KBM-7 (cell line): ENCODE measurements at regions not wholly inside any gene's neighbourhood (a gene's known extent, or its start where the extent isn't known, plus 50 kb on each side); places are given as distances from the start of the nearest gene placed in this dataset.

Experiments used
- DNase-seq: peaks from one replicate; pipeline ENCODE4 v3.0.0-alpha.2; 2015
- in situ Hi-C: fragments of 300-500 bp; cut with MboI; formaldehyde crosslinking; loops from 2 replicates; pipeline ENCODE4 v1.14.3; 2020; ENCODE audit warnings: low sequenced_read_pairs, low pct_unique_long_range_greater_than_20kb, mixed read lengths

DNA sequence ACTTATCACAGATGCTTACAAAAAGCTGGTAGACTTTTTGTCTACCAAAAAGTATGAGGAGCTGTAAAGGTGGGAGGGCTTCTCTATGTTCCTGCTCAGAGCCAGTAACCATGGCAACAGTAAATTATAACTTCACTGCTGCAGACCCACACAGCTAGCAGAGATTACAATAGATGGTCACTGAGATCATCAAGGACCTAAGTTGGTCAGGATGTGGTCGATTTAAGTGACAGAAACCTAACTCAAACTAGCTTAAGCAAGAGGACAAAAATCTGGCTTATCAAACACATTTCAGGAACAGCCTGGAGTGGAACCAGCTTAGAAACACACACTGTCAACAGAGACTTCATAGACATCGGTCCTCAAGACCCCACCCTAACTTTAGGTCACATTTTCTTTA lies 113.4 kb upstream of the ATP1A1 start:
- in situ Hi-C loops = no loop called here
- DNase-seq = no peak

DNA sequence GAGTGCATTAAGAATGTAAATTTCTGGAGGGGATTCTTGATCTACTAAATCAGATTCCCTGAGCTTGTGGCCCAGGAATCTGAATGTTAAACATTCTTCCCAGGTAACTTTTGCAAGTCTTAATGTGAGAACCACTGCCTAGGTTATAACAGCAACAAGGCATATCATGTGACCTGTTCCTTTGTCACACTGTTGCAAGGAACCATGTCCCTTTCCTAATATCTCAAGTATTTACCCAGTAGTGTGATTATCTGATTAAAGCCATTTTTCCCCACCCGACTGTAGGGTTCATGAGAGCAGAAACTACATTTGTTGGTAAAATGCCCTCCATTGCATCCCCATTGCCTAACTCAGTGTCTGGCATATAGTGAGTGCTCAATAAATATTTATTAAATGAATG lies 112.9 kb upstream of the ATP1A1 start:
- in situ Hi-C loops = no loop called here
- no peak for DNase-seq

DNA sequence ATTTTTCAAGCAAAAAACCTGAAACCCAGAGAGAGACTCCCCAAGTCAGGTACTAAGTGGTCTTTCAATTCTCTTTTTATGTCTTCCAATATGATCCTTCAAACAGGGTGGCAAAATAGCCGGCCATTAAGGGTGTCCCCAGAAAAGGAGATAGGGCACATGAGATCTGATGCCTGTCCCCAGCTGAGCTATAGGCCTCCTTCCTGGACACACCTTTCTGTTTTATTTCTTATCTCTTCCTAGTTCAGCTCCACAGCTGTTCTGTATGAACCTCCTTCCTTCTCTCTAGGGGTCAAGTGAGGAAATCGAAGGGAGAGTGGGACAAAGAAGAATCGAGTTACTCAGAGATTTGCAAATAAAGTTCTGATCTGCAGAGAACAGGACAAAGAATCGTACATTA lies 112.4 kb upstream of the ATP1A1 start:
- DNase-seq = no peak
- in situ Hi-C loops = no loop called here

DNA sequence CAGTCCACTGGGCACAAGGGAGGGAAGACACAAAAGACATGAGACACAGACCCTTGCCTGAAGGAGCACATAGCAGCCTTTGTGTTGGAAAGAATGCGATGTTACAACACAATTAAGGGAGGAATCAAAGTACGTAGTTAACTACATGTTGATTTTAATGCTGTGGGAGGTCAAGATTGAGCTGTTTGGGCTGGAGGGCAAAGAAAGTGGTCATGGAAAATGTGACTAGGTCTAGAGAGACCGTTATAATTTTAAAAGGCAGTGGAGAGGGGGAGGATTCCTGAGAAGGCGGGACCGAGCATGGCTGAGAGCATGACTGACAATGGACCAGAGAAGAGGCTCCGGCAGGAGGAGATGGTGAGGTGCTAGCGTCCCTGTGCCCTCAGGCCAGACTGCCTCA lies 111.8 kb upstream of the ATP1A1 start:
- in situ Hi-C loops = no loop called here
- no peak for DNase-seq

DNA sequence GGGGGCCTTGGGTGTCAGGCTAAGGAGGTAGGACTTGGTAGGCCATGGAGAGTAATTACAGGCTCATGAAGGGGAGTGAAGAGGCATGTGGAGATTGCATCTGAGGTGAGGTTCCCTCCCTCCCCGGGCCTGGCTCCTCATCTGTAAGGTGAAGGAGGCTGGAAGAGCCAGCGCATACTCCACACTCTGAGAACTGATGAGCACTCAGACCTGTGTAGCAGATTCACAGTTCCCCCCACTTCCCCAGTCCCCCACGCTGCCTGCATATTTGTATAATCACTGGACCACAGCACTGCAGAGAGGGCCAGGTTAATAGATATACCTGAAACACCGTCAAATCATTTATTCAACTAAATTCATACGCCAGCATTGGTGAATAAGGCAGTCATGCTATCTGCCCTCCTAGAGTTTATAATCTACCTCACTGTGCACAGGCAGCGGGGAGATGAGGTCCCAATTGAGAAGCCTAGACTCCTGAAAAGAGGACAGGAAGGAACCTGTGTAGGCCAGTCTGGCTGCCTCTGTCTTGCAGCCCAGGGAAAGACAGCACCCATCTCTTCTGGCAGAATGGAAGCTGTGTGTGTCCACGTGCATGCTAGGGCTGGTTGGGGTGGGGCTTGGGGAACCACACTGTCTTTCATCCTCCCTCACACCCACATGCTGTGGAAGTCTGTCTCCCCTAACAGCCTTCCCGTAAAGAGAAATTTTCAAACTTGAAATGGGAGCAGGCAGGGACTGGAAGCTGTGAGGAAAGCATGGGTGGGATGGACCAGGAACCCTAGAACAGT lies 110.6 kb upstream of the ATP1A1 start:
- DNase-seq = no peak
- in situ Hi-C loops = no loop called here

DNA sequence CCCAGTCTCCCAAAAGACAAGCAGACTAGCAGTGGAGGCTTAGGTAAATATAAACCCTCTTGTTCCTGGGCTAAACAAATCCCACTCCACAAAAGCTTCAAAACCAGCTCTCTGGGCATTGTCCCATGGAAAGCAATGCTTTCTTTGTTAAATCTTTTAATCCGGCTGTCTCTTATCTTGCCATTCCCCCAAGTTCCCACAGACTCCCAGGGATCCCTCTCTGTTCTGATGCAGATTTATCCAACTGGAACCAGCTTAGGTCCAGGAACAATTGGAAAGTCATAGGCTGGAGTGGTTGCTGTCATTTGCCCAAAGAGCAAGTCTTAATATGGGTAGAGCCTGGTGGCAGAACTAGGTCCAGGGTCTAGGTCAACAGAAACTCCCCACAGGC lies 110.1 kb upstream of the ATP1A1 start:
- in situ Hi-C loops = no loop called here
- DNase-seq = no peak

DNA sequence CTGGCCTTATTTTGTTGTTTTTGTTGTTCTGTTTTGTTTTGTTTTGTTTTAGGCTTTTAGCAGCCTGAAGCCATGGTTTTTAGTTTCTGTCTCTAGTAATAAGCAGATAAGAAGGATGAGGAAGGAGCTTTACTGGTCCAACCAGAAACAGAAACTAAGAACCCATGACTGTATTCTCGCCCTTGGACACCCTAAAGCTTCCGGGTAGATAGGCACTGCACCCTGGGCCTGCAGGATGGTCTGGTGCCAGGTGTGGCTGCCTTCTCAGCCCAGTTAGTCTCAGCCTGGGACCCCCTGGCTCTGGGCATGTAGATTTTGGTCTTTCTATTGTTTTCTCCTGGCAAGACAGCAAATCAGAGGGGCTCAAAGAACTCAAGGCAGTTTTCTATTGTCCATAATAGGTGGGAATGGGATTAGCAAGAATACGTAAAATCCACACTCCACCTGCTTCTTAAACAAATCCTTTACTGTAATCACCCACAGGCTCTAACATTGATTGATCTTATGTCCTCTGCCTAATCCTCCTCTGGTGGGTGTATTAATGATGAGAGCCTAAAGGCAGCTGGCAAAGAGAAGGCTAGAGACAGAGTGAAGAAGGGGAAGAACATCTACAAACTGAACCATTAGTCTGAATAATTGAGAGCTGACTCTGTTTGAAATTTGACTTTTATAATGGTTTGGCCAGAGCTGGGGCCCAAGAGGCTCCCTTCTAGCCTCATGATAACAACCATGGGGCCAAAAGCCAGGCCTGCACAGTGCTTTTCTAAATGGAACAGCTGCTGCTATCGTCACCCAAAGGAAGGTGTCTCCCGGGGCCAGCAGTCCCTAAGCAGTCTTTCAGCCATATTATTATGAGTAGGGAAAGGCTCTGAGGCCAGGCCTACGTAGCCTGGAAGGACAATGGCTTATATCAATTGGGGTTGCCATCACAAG lies 106.8 kb upstream of the ATP1A1 start:
- DNase-seq = no peak
- in situ Hi-C loops = no loop called here

DNA sequence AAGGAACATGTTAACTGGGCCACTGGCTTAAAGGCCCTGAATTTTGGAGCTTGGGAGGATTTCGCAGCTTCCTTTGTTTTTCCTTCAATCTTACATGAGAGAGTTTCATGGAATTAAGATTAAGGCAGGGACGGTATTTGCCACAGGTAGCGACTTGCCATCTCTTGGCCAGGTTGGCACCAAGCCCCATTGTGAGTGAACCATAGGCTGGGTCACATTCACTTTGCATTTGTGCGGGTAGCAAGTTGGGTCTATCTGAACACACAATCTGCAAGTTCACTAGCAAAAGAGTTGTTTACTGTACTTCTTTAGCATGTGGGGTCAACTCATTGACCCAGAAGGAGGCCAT lies 106.2 kb upstream of the ATP1A1 start:
- in situ Hi-C loops = no loop called here
- DNase-seq = no peak

DNA sequence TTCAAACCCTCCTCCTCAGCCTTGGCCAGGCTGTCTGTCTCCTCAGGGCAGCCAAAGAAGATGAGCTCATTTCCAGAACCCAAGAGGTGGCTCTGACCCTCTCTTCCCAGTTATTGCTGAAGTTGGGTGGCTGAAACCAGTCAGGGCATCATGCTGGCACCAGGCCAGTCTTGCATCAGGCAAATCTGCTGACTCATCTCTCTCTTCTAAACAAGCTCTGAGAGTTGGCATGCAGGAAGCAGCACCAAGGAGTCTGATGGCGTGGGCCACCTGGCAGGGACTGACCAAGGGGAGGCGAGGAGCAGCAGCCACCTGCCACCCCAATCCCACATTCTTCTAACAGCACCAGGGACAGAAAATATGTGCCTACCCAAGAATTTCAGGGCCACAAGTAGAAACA lies 104.8 kb upstream of the ATP1A1 start:
- in situ Hi-C loops = no loop called here
- DNase-seq = peak; percentile 23

DNA sequence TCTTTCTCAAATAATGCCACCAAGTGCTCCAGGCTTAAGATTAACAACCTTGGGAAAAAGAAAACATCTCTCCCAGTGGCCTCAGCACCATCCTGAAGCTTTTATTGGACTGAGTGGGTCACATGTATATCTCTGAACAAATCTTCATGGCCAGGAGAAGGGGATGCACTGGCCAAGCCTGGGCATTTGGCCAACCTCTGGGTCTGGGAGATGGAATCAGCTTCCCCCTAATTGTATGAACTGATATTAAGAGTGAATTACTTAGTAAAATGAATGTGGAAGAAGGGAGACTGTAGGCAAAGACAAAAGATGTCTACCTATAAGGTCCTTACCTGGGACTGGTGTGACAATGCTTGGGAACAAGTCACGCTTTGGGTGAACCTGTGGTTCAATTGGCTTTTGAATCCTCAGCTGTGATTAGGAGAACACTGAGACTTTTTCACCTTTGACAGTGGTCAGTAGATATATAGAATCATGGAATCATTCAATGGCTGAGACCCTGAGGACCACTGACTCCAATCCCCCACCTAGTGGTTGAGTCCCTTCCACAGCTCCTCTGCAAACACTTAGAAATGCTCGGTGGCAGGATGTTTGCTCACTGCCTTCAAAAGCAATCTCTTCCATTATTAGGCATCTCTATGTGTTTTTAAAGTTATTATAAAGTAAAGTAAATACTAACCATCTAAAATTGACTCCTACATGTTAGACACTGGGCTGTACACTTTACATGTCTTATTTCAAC lies 102.6 kb upstream of the ATP1A1 start:
- no peak for DNase-seq
- in situ Hi-C loops = no loop called here

DNA sequence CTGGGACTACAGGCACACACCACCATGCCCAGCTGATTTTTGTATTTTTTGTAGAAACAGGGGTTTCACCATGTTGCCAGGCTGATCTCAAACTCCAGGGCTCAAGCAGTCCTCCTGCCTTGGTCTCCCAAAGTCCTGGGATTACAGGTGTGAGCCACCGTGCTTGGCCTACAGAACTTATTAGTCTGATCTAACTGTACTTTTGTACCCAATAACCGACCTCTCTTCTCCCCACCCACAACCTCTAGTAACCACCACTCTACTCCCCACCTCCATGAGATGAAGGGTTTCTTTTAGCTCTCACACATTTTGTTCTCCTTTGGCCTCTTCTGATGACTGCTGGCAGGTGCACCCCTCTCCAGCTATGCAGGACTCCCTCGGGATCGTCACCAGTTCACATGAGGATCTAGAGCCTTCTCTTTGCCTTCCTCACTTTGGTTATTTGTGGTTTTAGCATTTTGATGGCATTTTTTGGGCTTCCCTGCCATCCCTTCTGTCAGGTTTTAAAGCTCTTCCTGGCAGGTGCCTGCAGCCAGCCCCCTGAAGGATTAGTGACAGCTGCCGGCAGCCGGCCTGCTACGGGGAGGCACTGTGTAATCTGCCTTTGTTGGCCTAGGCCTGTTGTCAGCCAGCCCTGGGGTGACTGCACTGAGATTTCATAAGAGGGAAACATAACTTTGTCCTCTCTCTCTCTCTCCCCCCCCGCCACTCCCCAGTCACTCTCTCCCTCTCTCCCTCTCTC lies 99.8 kb upstream of the ATP1A1 start:
- DNase-seq = no peak
- in situ Hi-C loops = no loop called here

DNA sequence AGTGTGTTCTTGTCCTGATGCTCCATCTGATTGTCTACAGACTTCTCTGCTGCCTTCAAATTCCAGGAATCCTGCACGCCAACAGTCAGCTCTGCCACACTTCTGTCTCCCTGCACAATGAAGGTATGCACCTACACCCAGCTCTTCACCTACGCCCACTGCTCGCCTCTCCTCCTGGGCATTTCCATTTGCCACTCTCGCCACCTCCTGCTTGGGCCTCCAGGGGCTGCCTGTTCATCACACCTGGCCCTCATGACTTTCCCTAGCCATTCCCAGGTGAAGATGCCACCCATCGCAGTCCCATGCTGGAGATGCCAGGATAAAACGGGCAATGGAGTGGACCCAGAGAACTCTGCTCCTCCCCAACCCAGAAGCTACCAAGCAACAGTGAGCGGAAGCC lies 96.5 kb upstream of the ATP1A1 start:
- DNase-seq = no peak
- in situ Hi-C loops = no loop called here

DNA sequence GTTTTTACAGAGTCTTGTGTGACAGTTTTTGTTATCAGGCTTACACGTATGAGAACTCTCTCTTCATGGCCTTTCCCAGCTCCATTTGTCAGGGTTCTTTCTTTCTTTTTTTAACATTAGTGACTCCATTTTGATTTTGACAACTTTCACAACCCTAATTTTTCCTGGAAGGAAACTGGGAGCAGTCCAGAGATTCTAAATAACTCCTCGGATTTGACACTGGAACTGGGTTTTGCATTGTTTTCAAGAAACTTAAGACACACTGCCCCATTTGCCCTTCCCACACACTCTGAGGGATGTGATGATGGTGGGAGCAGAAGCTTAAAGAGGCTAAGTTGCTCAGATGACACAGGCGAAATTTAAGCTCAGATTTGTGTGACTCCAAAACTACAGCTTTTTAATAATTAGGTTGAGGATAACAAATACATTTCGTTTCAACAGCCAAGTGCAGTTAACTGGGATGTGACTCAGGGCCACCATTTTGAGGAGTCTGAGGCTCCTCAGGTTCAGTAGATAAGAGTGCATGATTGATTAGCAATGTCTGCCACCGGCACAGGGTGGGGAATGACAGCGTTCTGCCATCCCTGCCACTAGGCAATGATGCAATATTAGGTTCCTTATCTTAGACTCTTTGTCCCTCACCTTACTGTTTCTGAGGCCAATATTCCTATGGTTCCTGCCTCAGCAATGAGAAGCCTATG lies 95.1 kb upstream of the ATP1A1 start:
- DNase-seq = no peak
- in situ Hi-C loops = no loop called here

DNA sequence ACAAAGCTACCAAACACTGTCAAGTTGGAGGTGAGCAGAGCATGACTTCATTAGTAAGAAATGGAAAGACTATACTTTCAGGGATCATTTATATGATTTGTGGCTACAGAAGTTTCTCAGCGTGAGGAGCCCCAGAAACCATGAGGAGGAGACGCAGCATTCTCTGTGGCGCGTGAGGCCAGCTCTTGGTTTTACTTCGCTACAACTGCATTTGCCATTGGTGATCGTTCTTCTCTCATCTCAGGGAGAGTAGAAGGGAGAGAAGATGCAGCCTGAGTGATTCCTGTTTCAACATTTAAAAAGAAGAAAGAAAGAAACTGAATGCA lies 94.5 kb upstream of the ATP1A1 start:
- in situ Hi-C loops = no loop called here
- DNase-seq = no peak

DNA sequence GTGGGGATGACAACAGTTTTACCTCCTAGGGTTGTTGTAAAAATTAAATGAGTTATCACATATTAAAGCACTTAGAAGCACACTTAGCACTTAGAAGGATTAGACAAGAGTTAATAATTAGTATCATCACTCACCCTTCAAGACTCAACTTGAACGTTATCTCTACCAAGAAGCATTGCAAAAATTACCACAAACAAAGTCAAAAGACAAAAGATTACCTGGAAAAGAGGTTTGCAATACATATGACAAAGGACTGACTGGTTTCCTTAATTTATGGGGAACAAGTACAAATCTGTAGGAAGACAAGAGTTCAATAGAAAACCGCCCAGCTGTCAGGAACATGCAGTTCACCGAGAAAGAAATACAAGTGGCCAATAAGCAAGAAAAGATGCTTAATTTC lies 93.3 kb upstream of the ATP1A1 start:
- DNase-seq = no peak
- in situ Hi-C loops = no loop called here

DNA sequence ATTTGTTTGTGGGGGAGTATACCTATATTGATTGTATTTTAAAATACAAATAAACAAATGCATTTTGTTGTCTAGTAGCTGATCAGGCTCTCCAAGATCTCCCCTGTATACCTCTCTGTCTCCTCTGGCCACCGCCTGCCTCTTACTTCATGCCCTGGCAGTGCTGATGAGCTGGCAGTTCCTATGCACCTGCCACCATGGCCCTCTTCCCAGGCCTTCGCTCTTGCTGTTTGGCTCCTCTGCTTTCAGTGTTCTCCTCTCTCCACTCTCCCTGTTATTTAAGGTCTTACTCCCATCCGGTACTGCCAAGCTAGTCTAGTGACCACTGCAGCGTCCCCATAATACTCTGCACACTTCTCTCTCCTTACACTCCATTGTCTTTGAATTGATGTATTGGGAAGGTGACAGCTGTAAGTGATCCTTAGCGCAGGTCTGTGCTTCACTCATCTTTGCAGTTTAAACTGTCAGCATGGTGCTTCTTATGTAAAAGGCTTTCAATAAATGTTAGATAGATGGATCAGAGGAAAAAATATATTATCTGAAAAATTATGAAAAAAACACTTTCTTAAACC lies 88.1 kb upstream of the ATP1A1 start:
- DNase-seq = no peak
- in situ Hi-C loops = no loop called here

DNA sequence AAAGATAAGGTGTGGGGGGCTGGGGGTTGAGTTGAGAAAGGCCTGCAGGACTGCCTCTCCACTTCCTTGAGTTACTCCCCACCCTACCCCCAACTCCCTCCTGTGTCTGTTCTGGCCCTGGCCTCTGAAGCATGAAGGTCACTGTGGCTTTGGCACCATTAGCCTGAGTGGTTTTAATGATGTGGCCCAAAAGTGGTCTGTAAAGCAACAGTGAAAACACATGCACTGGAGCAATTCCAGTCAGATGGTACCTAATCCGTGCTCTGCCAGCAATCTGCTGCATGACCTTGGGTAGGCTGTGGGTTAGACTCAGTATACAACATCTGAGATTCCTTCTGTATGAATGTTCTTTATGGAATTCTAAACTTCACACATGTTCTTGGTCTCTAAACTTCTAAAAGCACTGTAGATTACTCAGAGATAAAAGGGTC lies 86.5 kb upstream of the ATP1A1 start:
- in situ Hi-C loops = no loop called here
- no peak for DNase-seq

DNA sequence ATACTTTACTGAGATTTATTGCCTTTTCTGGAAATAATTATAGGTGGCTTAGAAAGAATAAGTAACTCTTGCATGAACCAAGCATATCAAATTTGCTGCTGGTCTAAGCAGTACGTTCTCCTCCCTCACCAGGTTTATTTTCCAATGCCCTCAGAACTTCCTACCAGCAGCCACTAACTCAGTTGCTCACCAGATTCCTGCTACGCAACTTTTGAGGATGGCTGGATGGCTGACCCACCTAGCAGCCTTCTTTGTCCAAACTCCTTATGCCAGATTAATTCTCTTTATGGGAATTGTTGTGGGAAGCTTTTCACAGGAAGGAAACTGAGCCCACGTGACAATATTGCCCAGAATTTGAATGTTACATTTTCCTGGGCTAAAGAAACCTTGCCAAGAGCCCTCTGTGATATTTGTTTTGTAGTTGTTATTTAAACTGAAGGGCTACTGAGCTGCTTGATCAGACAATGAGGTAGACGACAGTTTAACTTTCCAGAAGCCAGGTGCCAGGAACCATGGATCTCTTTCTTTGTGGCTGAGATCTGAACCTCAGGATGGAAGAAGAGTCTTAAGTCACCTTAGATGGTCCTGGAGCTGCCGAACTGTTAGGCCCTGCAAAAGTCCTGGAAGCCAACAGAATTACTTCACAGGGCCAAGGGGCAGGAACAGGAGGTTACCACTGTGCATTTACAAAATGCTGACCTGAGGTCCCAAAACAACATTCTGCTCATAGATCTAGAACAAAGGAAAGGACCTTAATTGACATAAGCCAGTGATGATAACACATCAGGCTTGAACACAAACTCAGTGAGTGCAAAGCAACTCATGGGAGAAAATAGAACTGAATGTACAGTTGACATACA lies 85.5 kb upstream of the ATP1A1 start:
- in situ Hi-C loops = no loop called here
- DNase-seq = no peak
